Neural progenitor cell (in vitro differentiated cells): ENCODE measurements at regions not wholly inside any gene's neighbourhood (a gene's known extent, or its start where the extent isn't known, plus 50 kb on each side); places are given as distances from the start of the nearest gene placed in this dataset.

Source experiments
- CTCF ChIP-seq: fragments of 200-600 bp; sonication (generic); IDR thresholded peaks from 2 replicates; pipeline ENCODE4 v1.5.1; 2017; ENCODE audit warnings: antibody characterized with exemption, mild to moderate bottlenecking
- EZH2 ChIP-seq: fragments of 200-600 bp; sonication (generic); IDR thresholded peaks from 2 replicates; pipeline ENCODE4 v1.6.1; 2017; ENCODE audit warnings: antibody characterized with exemption, mild to moderate bottlenecking, moderate library complexity
- EZH2phosphoT487 ChIP-seq: fragments of 200-600 bp; sonication (generic); IDR thresholded peaks from 2 replicates; pipeline ENCODE4 v1.6.1; 2017; ENCODE audit warnings: antibody characterized with exemption

- no peak for TF ChIP-seq CTCF
- TF ChIP-seq EZH2phosphoT487: no peak
- no peak for TF ChIP-seq EZH2
Observed at GRCh38 chr16:55981557-55981956, 106.4 kb upstream of the CES5A start.
